Activated CD4-positive, CD25-positive, alpha-beta regulatory T cell (primary cell): ENCODE measurements at regions not wholly inside any gene's neighbourhood (a gene's known extent, or its start where the extent isn't known, plus 50 kb on each side); places are given as distances from the start of the nearest gene placed in this dataset.

ENCODE experiments used
- DNase-seq, 4 experiments: peaks; one replicate each; lab custom pipeline; 2025; lab: John Stamatoyannopoulos, UW

GRCh38 chr10:43958964-43959363 lies 310.3 kb upstream of the ZNF32 start:
- no peak for DNase-seq

- DNase-seq = no peak
These were observed 309.4 kb upstream of the ZNF32 start for GRCh38 chr10:43958071-43958432.

GRCh38 chr10:43957267-43958070 lies 308.8 kb upstream of the ZNF32 start:
- no peak for DNase-seq

- no peak for DNase-seq
These were observed 307.3 kb upstream of the ZNF32 start for GRCh38 chr10:43955978-43956377.

GRCh38 chr10:43955002-43955596 lies 306.4 kb upstream of the ZNF32 start:
- DNase-seq = no peak

- no peak for DNase-seq
These were observed 305.0 kb upstream of the ZNF32 start for GRCh38 chr10:43953672-43954071.

- no peak for DNase-seq
These were observed 304.1 kb upstream of the ZNF32 start for GRCh38 chr10:43952760-43953159.

GRCh38 chr10:43949351-43949750 lies 300.7 kb upstream of the ZNF32 start:
- no peak for DNase-seq

- no peak for DNase-seq
These were observed 297.8 kb upstream of the ZNF32 start for GRCh38 chr10:43946445-43946844.

GRCh38 chr10:43945908-43946307 lies 297.2 kb upstream of the ZNF32 start:
- DNase-seq = no peak

- no peak for DNase-seq
These were observed 296.5 kb upstream of the ZNF32 start for GRCh38 chr10:43945094-43945730.

GRCh38 chr10:43944381-43945093 lies 295.9 kb upstream of the ZNF32 start:
- no peak for DNase-seq

GRCh38 chr10:43943818-43944360 lies 295.2 kb upstream of the ZNF32 start:
- no peak for DNase-seq

- DNase-seq = no peak
These were observed 294.6 kb upstream of the ZNF32 start for GRCh38 chr10:43943119-43943817.

- DNase-seq = no peak
These were observed 293.6 kb upstream of the ZNF32 start for GRCh38 chr10:43942096-43942850.

- DNase-seq = no peak
These were observed 292.5 kb upstream of the ZNF32 start for GRCh38 chr10:43940898-43941837.

- no peak for DNase-seq
These were observed 291.5 kb upstream of the ZNF32 start for GRCh38 chr10:43939939-43940820.

- no peak for DNase-seq
These were observed 290.8 kb upstream of the ZNF32 start for GRCh38 chr10:43939389-43939938.

GRCh38 chr10:43938810-43939209 lies 290.1 kb upstream of the ZNF32 start:
- DNase-seq = no peak
